AG09319 (cell line): ENCODE measurements at regions not wholly inside any gene's neighbourhood (a gene's known extent, or its start where the extent isn't known, plus 50 kb on each side); places are given as distances from the start of the nearest gene placed in this dataset.
A peak's percentile ranks its signal among the peaks of the same experiment; 100 is the strongest.

Experiments used
- DNase-seq: peaks from one replicate; pipeline ENCODE4 v3.0.0-alpha.2; 2010; ENCODE audit warnings: low read depth; ENCODE audit errors: extremely low read depth
- TF ChIP-seq, protein P1 (sequence below): IDR thresholded peaks from 2 replicates; pipeline ENCODE4 v1.5.1; 2011; ENCODE audit warnings: low read depth, mild to moderate bottlenecking, inconsistent platforms, low read length, moderate library complexity

DNA sequence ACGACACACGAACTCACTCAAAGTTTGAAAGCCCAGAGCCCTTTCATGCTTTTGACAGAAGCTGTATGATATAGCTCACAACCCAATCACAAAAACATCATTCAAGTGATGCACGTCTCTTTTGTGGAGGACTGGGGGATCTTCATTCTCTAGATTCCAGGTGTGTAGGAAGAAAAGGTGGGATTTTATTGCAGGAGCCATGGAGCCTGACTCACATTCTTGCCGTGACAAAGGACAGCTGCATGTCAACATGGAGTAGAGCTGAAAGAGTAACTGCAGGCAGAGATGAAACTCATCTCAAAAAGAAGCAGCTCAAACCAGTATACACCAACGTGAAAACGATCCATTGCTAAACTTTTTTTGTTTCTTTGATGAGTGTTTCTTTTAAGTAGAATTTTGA, 50.9 kb upstream of the PDE1A start:
- DNase-seq, result no peak
- TF ChIP-seq, protein P1, sequence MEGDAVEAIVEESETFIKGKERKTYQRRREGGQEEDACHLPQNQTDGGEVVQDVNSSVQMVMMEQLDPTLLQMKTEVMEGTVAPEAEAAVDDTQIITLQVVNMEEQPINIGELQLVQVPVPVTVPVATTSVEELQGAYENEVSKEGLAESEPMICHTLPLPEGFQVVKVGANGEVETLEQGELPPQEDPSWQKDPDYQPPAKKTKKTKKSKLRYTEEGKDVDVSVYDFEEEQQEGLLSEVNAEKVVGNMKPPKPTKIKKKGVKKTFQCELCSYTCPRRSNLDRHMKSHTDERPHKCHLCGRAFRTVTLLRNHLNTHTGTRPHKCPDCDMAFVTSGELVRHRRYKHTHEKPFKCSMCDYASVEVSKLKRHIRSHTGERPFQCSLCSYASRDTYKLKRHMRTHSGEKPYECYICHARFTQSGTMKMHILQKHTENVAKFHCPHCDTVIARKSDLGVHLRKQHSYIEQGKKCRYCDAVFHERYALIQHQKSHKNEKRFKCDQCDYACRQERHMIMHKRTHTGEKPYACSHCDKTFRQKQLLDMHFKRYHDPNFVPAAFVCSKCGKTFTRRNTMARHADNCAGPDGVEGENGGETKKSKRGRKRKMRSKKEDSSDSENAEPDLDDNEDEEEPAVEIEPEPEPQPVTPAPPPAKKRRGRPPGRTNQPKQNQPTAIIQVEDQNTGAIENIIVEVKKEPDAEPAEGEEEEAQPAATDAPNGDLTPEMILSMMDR, result no peak

DNA sequence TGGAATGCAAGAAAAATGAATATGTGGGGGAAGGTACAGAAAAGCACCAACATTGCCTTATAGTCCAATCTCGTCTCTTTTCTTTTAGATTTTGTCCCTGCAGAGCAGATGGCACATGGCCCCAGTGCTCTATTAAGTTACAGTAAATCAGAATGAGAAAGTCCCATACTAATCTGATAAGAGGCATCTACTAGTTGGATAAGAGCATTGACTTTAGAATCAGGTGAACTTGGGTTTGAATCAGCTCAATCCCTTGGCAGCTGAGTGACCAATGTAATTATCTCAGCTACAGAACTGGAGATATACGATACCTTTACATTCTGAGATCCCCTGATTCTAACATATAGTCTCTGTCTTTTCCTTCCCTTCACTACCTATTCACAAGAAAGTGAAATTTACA, 54.8 kb upstream of the PDE1A start:
- TF ChIP-seq, protein P1, result no peak
- DNase-seq, result no peak

DNA sequence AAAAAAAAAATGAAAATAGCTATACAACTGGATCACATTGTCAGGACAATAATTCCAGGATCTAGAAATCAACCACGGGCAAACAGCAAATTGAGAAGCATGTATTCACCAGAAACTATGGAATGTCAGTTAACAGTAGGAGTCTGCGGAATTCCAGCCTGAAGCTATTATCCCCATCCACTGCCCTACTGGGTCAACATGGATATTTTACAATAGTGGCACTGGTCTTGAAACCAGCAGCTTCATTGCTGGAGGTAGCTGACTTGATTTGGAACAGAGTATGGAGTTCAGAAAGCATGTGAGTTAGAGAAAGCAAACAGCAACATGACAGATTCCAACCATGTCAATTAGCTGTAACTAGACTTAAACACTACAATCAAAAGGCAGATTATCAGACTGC, 55.7 kb upstream of the PDE1A start:
- no peak for DNase-seq
- TF ChIP-seq, protein P1, result no peak

DNA sequence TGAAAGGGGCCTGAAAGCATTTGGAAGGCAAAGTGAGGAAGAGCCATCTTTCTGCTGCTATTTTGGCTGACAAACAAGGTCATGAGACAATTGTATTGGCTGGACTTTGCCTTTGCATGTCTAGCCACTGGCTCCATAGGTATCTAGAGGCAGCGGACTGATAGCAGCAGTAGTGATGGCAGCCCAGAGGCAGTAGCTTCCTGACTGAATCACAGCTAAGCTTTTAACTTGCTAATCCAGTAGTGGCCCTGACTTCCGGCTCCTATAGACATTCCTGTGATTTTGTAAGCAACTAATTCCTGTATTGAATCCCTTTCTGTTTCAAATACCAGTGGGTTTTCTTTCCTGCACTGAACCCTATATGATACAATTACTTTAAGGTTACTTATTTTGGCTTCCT, 69.8 kb upstream of the PDE1A start:
- TF ChIP-seq, protein P1, result no peak
- no peak for DNase-seq

DNA sequence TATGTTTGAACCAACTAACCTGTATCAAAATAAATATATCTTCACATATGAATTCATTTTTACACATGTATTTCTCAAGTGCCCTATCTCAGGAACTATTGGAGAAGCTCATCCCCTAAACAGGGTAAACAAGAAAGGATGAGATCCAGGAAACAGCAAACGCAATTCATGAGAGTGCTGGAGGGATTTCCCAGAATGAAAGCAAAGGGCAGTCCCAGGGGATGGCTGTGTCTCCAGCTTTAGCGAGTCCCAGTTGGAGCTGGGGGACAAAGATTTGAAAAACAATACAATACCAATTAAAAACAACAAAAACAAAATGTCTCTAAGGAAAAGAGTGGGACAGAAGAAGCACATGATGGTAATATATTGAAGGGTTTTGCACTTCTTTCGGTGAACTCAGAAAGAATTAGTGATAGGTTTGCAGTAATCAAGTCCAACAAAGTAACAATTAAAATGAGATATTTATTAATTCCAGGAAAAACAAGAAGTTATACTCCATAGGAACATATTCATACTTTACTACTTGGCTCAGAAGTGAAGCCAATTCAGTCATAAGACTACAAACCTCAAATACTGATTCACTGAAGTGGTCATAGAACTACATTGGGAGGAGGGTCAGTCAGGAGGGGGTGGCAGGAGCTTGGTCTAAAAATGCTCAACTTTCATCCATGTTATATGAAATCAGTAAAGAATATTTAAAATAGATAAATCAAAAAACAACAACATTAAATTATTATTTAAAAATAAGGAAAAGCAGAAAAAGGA, 73.1 kb upstream of the PDE1A start:
- TF ChIP-seq, protein P1, result no peak
- DNase-seq, result no peak

DNA sequence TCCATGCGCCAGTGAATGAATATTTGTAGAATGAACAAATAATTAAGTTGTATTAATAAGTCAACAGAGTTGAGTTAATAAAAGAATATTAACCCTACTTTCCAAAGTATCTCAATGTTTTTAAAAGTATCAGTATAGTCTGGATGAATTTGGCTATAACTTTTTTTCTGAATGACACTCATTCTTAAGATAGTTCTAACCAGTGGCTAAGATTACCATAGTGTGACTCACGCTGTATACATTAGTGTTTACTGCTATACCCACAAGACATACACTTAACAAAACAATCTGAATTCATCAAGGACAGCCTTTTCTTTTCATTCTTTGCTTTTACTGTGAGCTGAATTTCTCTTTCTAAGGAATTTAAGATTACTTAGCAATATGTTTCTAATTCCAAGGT, 77.0 kb upstream of the PDE1A start:
- no peak for DNase-seq
- TF ChIP-seq, protein P1, result no peak

DNA sequence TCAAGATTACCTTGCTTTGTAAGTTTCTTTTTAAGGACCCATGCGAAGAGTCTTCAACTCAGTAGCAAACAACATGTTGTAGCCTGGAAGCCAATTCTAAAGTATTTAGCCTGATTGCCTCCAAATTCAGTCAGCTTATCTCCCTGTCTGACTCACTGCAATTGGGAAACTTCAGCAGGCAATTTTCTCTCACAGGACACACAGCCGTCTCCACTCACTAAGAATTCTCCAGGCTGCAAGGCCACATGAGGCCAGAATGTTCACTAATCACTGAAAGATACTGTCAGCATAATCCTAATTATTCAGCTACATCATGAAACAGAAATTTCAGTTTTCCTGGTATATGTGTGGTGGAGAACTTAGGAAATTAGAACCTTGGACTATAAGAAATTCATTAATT, 78.1 kb upstream of the PDE1A start:
- peak; percentile 55 for DNase-seq
- TF ChIP-seq, protein P1, result no peak
